ENCODE measurements at regions not wholly inside any gene's neighbourhood (a gene's known extent, or its start where the extent isn't known, plus 50 kb on each side); places are given as distances from the start of the nearest gene placed in this dataset.

GRCh38 chr3:168753724-168754123 is 658.0 kb upstream of the GOLIM4 start:
- TF ChIP-seq CTCF (IDR thresholded peaks at IDR 0.05) (no peak), CREB1 (CRISPR knock-in tag; IDR thresholded peaks at IDR 0.05) (no peak), KAT7 (CRISPR knock-in tag; IDR thresholded peaks at IDR 0.05; ENCODE audit: borderline replicate concordance) (no peak), ESRRA (CRISPR knock-in tag; IDR thresholded peaks at IDR 0.05; ENCODE audit: borderline replicate concordance) (no peak), ATF3 (CRISPR knock-in tag; conservative IDR thresholded peaks at IDR 0.05) (no peak), ZNF121 (CRISPR knock-in tag; IDR thresholded peaks at IDR 0.05) (no peak), ZNF512 (CRISPR knock-in tag; IDR thresholded peaks at IDR 0.05; ENCODE audit: borderline replicate concordance) (no peak), RELA (CRISPR knock-in tag; IDR thresholded peaks at IDR 0.05; ENCODE audit: borderline replicate concordance) (no peak), JUN (CRISPR knock-in tag; IDR thresholded peaks at IDR 0.05) (no peak), ATF1 (CRISPR knock-in tag; IDR thresholded peaks at IDR 0.05) (no peak)
- TF ChIP-seq, protein P1, sequence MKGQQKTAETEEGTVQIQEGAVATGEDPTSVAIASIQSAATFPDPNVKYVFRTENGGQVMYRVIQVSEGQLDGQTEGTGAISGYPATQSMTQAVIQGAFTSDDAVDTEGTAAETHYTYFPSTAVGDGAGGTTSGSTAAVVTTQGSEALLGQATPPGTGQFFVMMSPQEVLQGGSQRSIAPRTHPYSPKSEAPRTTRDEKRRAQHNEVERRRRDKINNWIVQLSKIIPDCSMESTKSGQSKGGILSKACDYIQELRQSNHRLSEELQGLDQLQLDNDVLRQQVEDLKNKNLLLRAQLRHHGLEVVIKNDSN (CRISPR knock-in tag; IDR thresholded peaks at IDR 0.05), result no peak
- TF ChIP-seq, protein P2, sequence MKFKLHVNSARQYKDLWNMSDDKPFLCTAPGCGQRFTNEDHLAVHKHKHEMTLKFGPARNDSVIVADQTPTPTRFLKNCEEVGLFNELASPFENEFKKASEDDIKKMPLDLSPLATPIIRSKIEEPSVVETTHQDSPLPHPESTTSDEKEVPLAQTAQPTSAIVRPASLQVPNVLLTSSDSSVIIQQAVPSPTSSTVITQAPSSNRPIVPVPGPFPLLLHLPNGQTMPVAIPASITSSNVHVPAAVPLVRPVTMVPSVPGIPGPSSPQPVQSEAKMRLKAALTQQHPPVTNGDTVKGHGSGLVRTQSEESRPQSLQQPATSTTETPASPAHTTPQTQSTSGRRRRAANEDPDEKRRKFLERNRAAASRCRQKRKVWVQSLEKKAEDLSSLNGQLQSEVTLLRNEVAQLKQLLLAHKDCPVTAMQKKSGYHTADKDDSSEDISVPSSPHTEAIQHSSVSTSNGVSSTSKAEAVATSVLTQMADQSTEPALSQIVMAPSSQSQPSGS (CRISPR knock-in tag; IDR thresholded peaks at IDR 0.05; ENCODE audit: borderline replicate concordance, low read depth), result no peak
- TF ChIP-seq, protein P3, sequence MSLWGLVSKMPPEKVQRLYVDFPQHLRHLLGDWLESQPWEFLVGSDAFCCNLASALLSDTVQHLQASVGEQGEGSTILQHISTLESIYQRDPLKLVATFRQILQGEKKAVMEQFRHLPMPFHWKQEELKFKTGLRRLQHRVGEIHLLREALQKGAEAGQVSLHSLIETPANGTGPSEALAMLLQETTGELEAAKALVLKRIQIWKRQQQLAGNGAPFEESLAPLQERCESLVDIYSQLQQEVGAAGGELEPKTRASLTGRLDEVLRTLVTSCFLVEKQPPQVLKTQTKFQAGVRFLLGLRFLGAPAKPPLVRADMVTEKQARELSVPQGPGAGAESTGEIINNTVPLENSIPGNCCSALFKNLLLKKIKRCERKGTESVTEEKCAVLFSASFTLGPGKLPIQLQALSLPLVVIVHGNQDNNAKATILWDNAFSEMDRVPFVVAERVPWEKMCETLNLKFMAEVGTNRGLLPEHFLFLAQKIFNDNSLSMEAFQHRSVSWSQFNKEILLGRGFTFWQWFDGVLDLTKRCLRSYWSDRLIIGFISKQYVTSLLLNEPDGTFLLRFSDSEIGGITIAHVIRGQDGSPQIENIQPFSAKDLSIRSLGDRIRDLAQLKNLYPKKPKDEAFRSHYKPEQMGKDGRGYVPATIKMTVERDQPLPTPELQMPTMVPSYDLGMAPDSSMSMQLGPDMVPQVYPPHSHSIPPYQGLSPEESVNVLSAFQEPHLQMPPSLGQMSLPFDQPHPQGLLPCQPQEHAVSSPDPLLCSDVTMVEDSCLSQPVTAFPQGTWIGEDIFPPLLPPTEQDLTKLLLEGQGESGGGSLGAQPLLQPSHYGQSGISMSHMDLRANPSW (CRISPR knock-in tag; conservative IDR thresholded peaks at IDR 0.05; ENCODE audit: low read depth), result no peak
